GM12878 (cell line): ENCODE measurements at regions not wholly inside any gene's neighbourhood (a gene's known extent, or its start where the extent isn't known, plus 50 kb on each side); places are given as distances from the start of the nearest gene placed in this dataset.

ENCODE experiments used
- ATAC-seq: fragments of 200-7000 bp; cut with Tn5 transposase; 3 replicates; pipeline ENCODE4 v1.9.1; 2020; ENCODE audit warnings: mild to moderate bottlenecking, moderate library complexity
- BruUV-seq: library from RNA; stranded (reverse); fragments of 400-500 nt; replicated peaks from 2 replicates; lab custom pipeline; 2021; lab: Mats Ljungman, UMichigan
- CTCF ChIA-PET: fragments of 300-600 bp; sonication (Branson Sonifier 250); formaldehyde crosslinking; extraction: SDS; loops from one replicate; lab custom pipeline; 2021; ENCODE audit warnings: inconsistent platforms; lab: Yijun Ruan, JAX
- POLR2A ChIA-PET: fragments of 350-600 bp; formaldehyde crosslinking; extraction: SDS; loops from one replicate; lab custom pipeline; 2021; ENCODE audit warnings: inconsistent platforms; lab: Charles Lee
- RAD21 ChIA-PET: fragments of 300-600 bp; sonication (Branson Sonifier 250); formaldehyde crosslinking; loops from one replicate; lab custom pipeline; 2023; ENCODE audit warnings: antibody characterized with exemption; ENCODE audit not compliant: unreplicated experiment; lab: Charles Lee
- SMC1A ChIA-PET: fragments of 300-600 bp; sonication (Branson Sonifier 250); formaldehyde crosslinking; loops from one replicate; lab custom pipeline; 2023; ENCODE audit not compliant: unreplicated experiment, uncharacterized antibody; lab: Charles Lee
- DNase-seq: peaks from one replicate; pipeline ENCODE4 v3.0.0-alpha.2; 2011; ENCODE audit warnings: low read depth, low spot score
- FAIRE-seq: peaks from 3 replicates; lab custom pipeline; 2011; peaks lifted over from hg19 to GRCh38; lab: Jason Lieb, UNC
- H2AFZ ChIP-seq: 2 replicates; pipeline ENCODE4 v1.6.0; 2011; ENCODE audit warnings: low read depth, low read length, control low read depth; ENCODE audit not compliant: control insufficient read depth
- H3K27ac ChIP-seq: 2 replicates; pipeline ENCODE4 v1.5.1; 2011; ENCODE audit warnings: control low read depth; ENCODE audit not compliant: control insufficient read depth, insufficient read depth
- H3K27me3 ChIP-seq, 2 experiments: replicated peaks in 1 of 2; 2 replicates each; pipeline versions ENCODE4 v1.6.0 to v1.6.1; 2011; ENCODE audit warnings: low read length in 1 of 2; ENCODE audit not compliant: control insufficient read depth in 2 of 2, insufficient read depth in 2 of 2
- H3K36me3 ChIP-seq, 2 experiments: 2 replicates each; pipeline ENCODE4 v1.5.1; 2011; ENCODE audit warnings: low read length in 1 of 2; ENCODE audit not compliant: control insufficient read depth in 2 of 2, insufficient read depth in 2 of 2
- H3K4me1 ChIP-seq: 2 replicates; pipeline ENCODE4 v1.6.1; 2011; ENCODE audit warnings: mild to moderate bottlenecking, low read length, moderate library complexity, mixed read lengths; ENCODE audit not compliant: control insufficient read depth, insufficient read depth
- H3K4me2 ChIP-seq: 2 replicates; pipeline ENCODE4 v1.6.0; 2011; ENCODE audit warnings: control low read depth; ENCODE audit not compliant: control insufficient read depth, insufficient read depth
- H3K4me3 ChIP-seq: fragments of 200-600 bp; sonication (generic); 2 replicates; pipeline ENCODE4 v1.5.1; 2016
- H3K79me2 ChIP-seq: 2 replicates; pipeline ENCODE4 v1.6.0; 2011; ENCODE audit warnings: low read length; ENCODE audit not compliant: control insufficient read depth, insufficient read depth
- H3K9ac ChIP-seq: 2 replicates; pipeline ENCODE4 v1.8.0; 2011; ENCODE audit warnings: low read length, control low read depth, mixed read lengths; ENCODE audit not compliant: control insufficient read depth, insufficient read depth
- H3K9me3 ChIP-seq: replicated peaks from 3 replicates; pipeline ENCODE4 v1.5.1; 2011; ENCODE audit warnings: mild to moderate bottlenecking, low read length; ENCODE audit not compliant: control insufficient read depth, insufficient read depth
- H4K20me1 ChIP-seq: 2 replicates; pipeline ENCODE4 v1.6.0; 2011; ENCODE audit not compliant: control insufficient read depth, insufficient read depth
- ATF7 ChIP-seq: fragments of 450-650 bp; IDR thresholded peaks from 2 replicates; pipeline ENCODE4 v1.6.1; 2016; ENCODE audit warnings: low read depth, mild to moderate bottlenecking
- CREB1 ChIP-seq: IDR thresholded peaks from 2 replicates; pipeline ENCODE4 v1.6.1; 2012; ENCODE audit warnings: low read depth, mild to moderate bottlenecking, inconsistent platforms
- NR2F1 ChIP-seq: fragments of 450-650 bp; conservative IDR thresholded peaks from 2 replicates; pipeline ENCODE4 v1.6.1; 2017; ENCODE audit warnings: mild to moderate bottlenecking
- RELB ChIP-seq: fragments of 450-650 bp; IDR thresholded peaks from 2 replicates; pipeline ENCODE4 v1.6.1; 2017; ENCODE audit warnings: low read depth, mild to moderate bottlenecking, moderate library complexity
- SKIL ChIP-seq: fragments of 450-650 bp; IDR thresholded peaks from 2 replicates; pipeline ENCODE4 v1.6.1; 2017; ENCODE audit warnings: mild to moderate bottlenecking, low read depth, inconsistent platforms; ENCODE audit not compliant: poor library complexity, severe bottlenecking
- STAT1 ChIP-seq: fragments of 450-650 bp; conservative IDR thresholded peaks from 2 replicates; pipeline ENCODE4 v1.6.1; 2014; ENCODE audit warnings: antibody characterized with exemption, mild to moderate bottlenecking
- TAF1 ChIP-seq: IDR thresholded peaks from 2 replicates; pipeline ENCODE4 v1.6.1; 2011; ENCODE audit warnings: mild to moderate bottlenecking, low read depth, low read length, borderline replicate concordance
- USF1 ChIP-seq: IDR thresholded peaks from 2 replicates; pipeline ENCODE4 v1.6.1; 2011; ENCODE audit warnings: borderline replicate concordance, low read depth, mild to moderate bottlenecking, moderate library complexity, mixed read lengths, low read length; ENCODE audit not compliant: insufficient read depth; ENCODE audit errors: extremely low read length
- ZNF622 ChIP-seq: fragments of 450-650 bp; IDR thresholded peaks from 2 replicates; pipeline ENCODE4 v1.6.1; 2017; ENCODE audit warnings: mild to moderate bottlenecking, inconsistent platforms
- WGBS: methylation state at CpG from one replicate; pipeline ENCODE4 v1.1.6; 2016; ENCODE audit warnings: low lambda C conversion rate; ENCODE audit not compliant: insufficient replicate concordance, insufficient coverage; ENCODE audit errors: missing lambda C conversion rate; 5-methylcytosine and 5-hydroxymethylcytosine counted together
- in situ Hi-C: fragments of 300-500 bp; cut with MboI; formaldehyde crosslinking; loops from 9 replicates; pipeline ENCODE4 v1.14.3; 2018; ENCODE audit warnings: mixed read lengths
- intact Hi-C: fragments of 100-400 bp; cut with micrococcal nuclease; formaldehyde crosslinking; loops from one replicate; pipeline ENCODE4 v1.14.2; 2022; ENCODE audit not compliant: unreplicated experiment

- no peak for TF ChIP-seq SKIL
- TF ChIP-seq CREB1 = no peak
Observed at GRCh38 chr15:97009031-97009431, 678.5 kb downstream of the NR2F2 start (continued).

GRCh38 chr15:97012986-97013385, 682.5 kb downstream of the NR2F2 start:
- no peak for FAIRE-seq
- POLR2A ChIA-PET = no interaction called here

More at GRCh38 chr15:97012986-97013385, 682.5 kb downstream of the NR2F2 start:
- H3K4me1 ChIP-seq = no peaks in the 10 kb centered on the region
- no peaks in the 10 kb centered on the region for H3K36me3 ChIP-seq
- in situ Hi-C loops = no loop called here
- H3K9me3 ChIP-seq = no peaks in the 10 kb centered on the region
- ChIA-PET RAD21 (no interaction called here), SMC1A (interaction anchor here (0.6 to 2.2 kb wide), 7 partner anchors 8 to 112 kb away, joined by 3 to 9 read pairs (median 4); no protein-coding TSS in a partner anchor)
- no peak overlapping the region for H3K9ac ChIP-seq
- intact Hi-C loops = no loop called here
- H4K20me1 ChIP-seq = no peaks in the 10 kb centered on the region
- H3K4me2 ChIP-seq = no peak overlapping the region
- H3K79me2 ChIP-seq = no peaks in the 10 kb centered on the region
- WGBS = 45% methylated on average over 6 of the region's 6 CpGs
- no peaks in the 10 kb centered on the region for H3K27me3 ChIP-seq
- no peak for TF ChIP-seq TAF1
- no peak for TF ChIP-seq NR2F1
- TF ChIP-seq RELB = no peak
- no peak for TF ChIP-seq ZNF622
- no peak for TF ChIP-seq USF1
- no peak for TF ChIP-seq STAT1
- TF ChIP-seq ATF7 = no peak
- TF ChIP-seq, all 136 proteins: peak for 0
- DNase-seq = no peak
- no peak overlapping the region for H2AFZ ChIP-seq
- CTCF ChIA-PET = interaction anchor here (0.7 to 2.0 kb wide), 3 partner anchors 10 to 232 kb away, joined by 3 to 5 read pairs (median 4); no protein-coding TSS in a partner anchor
- no TSS peak for BruUV-seq
- no peak for ATAC-seq
- no peak overlapping the region for H3K4me3 ChIP-seq
- no peak overlapping the region for H3K27ac ChIP-seq
